Endothelial cell of umbilical vein (primary cell): ENCODE measurements at regions not wholly inside any gene's neighbourhood (a gene's known extent, or its start where the extent isn't known, plus 50 kb on each side); places are given as distances from the start of the nearest gene placed in this dataset.

ENCODE experiments used
- BruUV-seq: library from RNA; stranded (reverse); fragments of 400-500 nt; replicated peaks from 2 replicates; lab custom pipeline; 2021; lab: Mats Ljungman, UMichigan
- CTCF ChIA-PET: fragments of 300-600, 350-600 bp; sonication (Branson Sonifier 250); formaldehyde crosslinking; loops from one replicate; lab custom pipeline; 2021; ENCODE audit warnings: antibody characterized with exemption, inconsistent platforms; lab: Charles Lee
- POLR2A ChIA-PET: fragments of 300-600, 350-600 bp; sonication (Branson Sonifier 250); formaldehyde crosslinking; loops from one replicate; lab custom pipeline; 2021; ENCODE audit warnings: antibody characterized with exemption, inconsistent platforms; lab: Charles Lee
- DNase-seq: peaks from one replicate; pipeline ENCODE4 v3.0.0-alpha.2; 2011; ENCODE audit warnings: low read depth, low spot score
- FAIRE-seq: peaks from 2 replicates; lab custom pipeline; 2011; peaks lifted over from hg19 to GRCh38; lab: Jason Lieb, UNC
- H2AFZ ChIP-seq: 2 replicates; pipeline ENCODE4 v1.6.0; 2012; ENCODE audit warnings: low read depth, low read length, control low read depth, inconsistent platforms
- H3K27ac ChIP-seq: 2 replicates; pipeline ENCODE4 v1.5.1; 2011; ENCODE audit warnings: low read depth, mild to moderate bottlenecking, control low read depth, low read length, moderate library complexity; ENCODE audit not compliant: insufficient read depth
- H3K27me3 ChIP-seq, 2 experiments: 2 replicates each; pipeline versions ENCODE4 v1.6.0 to v1.6.1; 2011; ENCODE audit warnings: low read length in 2 of 2, mixed read lengths in 1 of 2; ENCODE audit not compliant: control insufficient read depth in 2 of 2, insufficient read depth in 2 of 2
- H3K36me3 ChIP-seq, 2 experiments: 2 replicates in 1 of 2; 3 replicates in 1 of 2; pipeline ENCODE4 v1.5.1; 2011; ENCODE audit warnings: low read length in 2 of 2, mild to moderate bottlenecking in 1 of 2, moderate library complexity in 1 of 2; ENCODE audit not compliant: control insufficient read depth in 2 of 2, insufficient read depth in 2 of 2; ENCODE audit errors: extremely low read depth in 1 of 2
- H3K4me1 ChIP-seq: 3 replicates; pipeline ENCODE4 v1.5.1; 2011; ENCODE audit warnings: mild to moderate bottlenecking, low read length; ENCODE audit not compliant: control insufficient read depth, insufficient read depth; ENCODE audit errors: extremely low read depth
- H3K4me2 ChIP-seq: 2 replicates; pipeline ENCODE4 v1.6.1; 2011; ENCODE audit warnings: low read length, control low read depth, mixed read lengths; ENCODE audit not compliant: insufficient read depth
- H3K4me3 ChIP-seq, 3 experiments: fragments of 200-600 bp in 1 of 3; sonication (generic), shearing (Covaris generic) in 1 of 3; replicated peaks in 1 of 3; 2 replicates each; pipeline ENCODE4 v1.5.1; 2011 to 2016; ENCODE audit warnings: control low read depth in 3 of 3, low read length in 3 of 3, mild to moderate bottlenecking in 2 of 3, inconsistent platforms in 1 of 3, low read depth in 1 of 3, moderate library complexity in 1 of 3; ENCODE audit not compliant: insufficient read depth in 1 of 3
- H3K79me2 ChIP-seq: 2 replicates; pipeline ENCODE4 v1.6.0; 2012; ENCODE audit warnings: low read length, inconsistent platforms; ENCODE audit not compliant: control insufficient read depth, insufficient read depth
- H3K9ac ChIP-seq: replicated peaks from 2 replicates; pipeline ENCODE3; 2011; ENCODE audit warnings: low read length, control low read depth; ENCODE audit not compliant: insufficient read depth; ENCODE audit errors: extremely low read depth
- H3K9me1 ChIP-seq: replicated peaks from 3 replicates; pipeline ENCODE4 v1.6.0; 2011; ENCODE audit warnings: mild to moderate bottlenecking, low read length; ENCODE audit not compliant: control insufficient read depth, insufficient read depth; ENCODE audit errors: extremely low read depth
- H3K9me3 ChIP-seq: replicated peaks from 2 replicates; pipeline ENCODE4 v1.5.1; 2012; ENCODE audit warnings: low read length, inconsistent platforms; ENCODE audit not compliant: control insufficient read depth, insufficient read depth
- H4K20me1 ChIP-seq: replicated peaks from 2 replicates; pipeline ENCODE3; 2011; ENCODE audit warnings: mild to moderate bottlenecking, low read length; ENCODE audit not compliant: control insufficient read depth, insufficient read depth; ENCODE audit errors: extremely low read depth
- CTCF ChIP-seq, 2 donors: IDR thresholded peaks; 1 replicate in 1 of 2; 2 replicates in 1 of 2; pipeline ENCODE4 v1.5.1; 2011; ENCODE audit warnings: low read length in 2 of 2, mild to moderate bottlenecking in 2 of 2, moderate library complexity in 2 of 2, control low read depth in 1 of 2, inconsistent platforms in 1 of 2, low read depth in 1 of 2; ENCODE audit not compliant: insufficient read depth in 1 of 2; ENCODE audit errors: extremely low read depth in 1 of 2
- EZH2 ChIP-seq: IDR thresholded peaks from 2 replicates; pipeline ENCODE4 v1.6.1; 2012; ENCODE audit warnings: borderline replicate concordance, low read depth, mild to moderate bottlenecking, moderate library complexity, low read length, inconsistent platforms; ENCODE audit not compliant: severe bottlenecking
- FOS ChIP-seq: IDR thresholded peaks from 2 replicates; pipeline ENCODE4 v1.6.1; 2011; ENCODE audit warnings: mild to moderate bottlenecking, low read length, moderate library complexity, borderline replicate concordance; ENCODE audit not compliant: insufficient read depth
- GATA2 ChIP-seq: IDR thresholded peaks from 2 replicates; pipeline ENCODE4 v1.7.0; 2011; ENCODE audit warnings: low read depth, mild to moderate bottlenecking, moderate library complexity, mixed read lengths, low read length; ENCODE audit not compliant: insufficient read length, insufficient read depth
- JUN ChIP-seq: IDR thresholded peaks from 2 replicates; pipeline ENCODE4 v1.6.1; 2011; ENCODE audit warnings: borderline replicate concordance, low read depth; ENCODE audit not compliant: insufficient read length, insufficient read depth
- MAX ChIP-seq: IDR thresholded peaks from 2 replicates; pipeline ENCODE4 v1.6.1; 2011; ENCODE audit not compliant: insufficient read depth, insufficient read length
- MYC ChIP-seq: IDR thresholded peaks from one replicate; pipeline ENCODE4 v1.6.1; 2011; ENCODE audit warnings: mild to moderate bottlenecking, low read depth, low read length
- POLR2A ChIP-seq: IDR thresholded peaks from 2 replicates; pipeline ENCODE4 v1.6.1; 2012; ENCODE audit warnings: low read depth, mild to moderate bottlenecking, control low read depth, low read length
- POLR2AphosphoS5 ChIP-seq: IDR thresholded peaks from 2 replicates; pipeline ENCODE4 v1.6.1; 2012; ENCODE audit warnings: low read depth, mild to moderate bottlenecking, control low read depth, low read length, moderate library complexity; ENCODE audit not compliant: insufficient read depth
- dilution Hi-C: fragments of 300-500 bp; cut with MboI; formaldehyde crosslinking; loops from one replicate; pipeline ENCODE4 v1.15.0; 2019; ENCODE audit warnings: low sequenced_read_pairs; ENCODE audit not compliant: extremely low pct_ligation_motif_present
- intact Hi-C: fragments of 100-400 bp; cut with micrococcal nuclease; formaldehyde crosslinking; loops from one replicate; pipeline ENCODE4 v1.10.0; 2022

GRCh38 chr10:31749981-31750840 lies 178.4 kb downstream of the ARHGAP12 start:
- Histone ChIP-seq H3K9ac (no peak overlapping the region), H3K36me3 (no peaks in the 10 kb centered on the region), H3K9me1 (no peaks in the 10 kb centered on the region), H3K27ac (no peak overlapping the region), H3K9me3 (no peaks in the 10 kb centered on the region), H4K20me1 (no peaks in the 10 kb centered on the region), H3K79me2 (no peaks in the 10 kb centered on the region), H3K4me2 (no peak overlapping the region), H3K4me1 (peaks cover 22% of the 10 kb centered on the region), H3K27me3 (no peaks in the 10 kb centered on the region), H2AFZ (peak overlapping the region; percentile 81), H3K4me3 (no peak overlapping the region)
- peak; percentile 70 for DNase-seq
- no TSS peak for BruUV-seq
- FAIRE-seq, result peak; percentile 61
- ChIA-PET POLR2A (no interaction called here), CTCF (interaction anchor here (1.7 kb wide), 1 partner anchor 20 kb away, joined by 4 read pairs; no protein-coding TSS in a partner anchor)
- intact Hi-C loops (no loop called here), dilution Hi-C loops (no loop called here)
- TF ChIP-seq CTCF (IDR thresholded peaks at IDR 0.05; ENCODE audit: extremely low read depth in 1 of 2, insufficient read depth in 1 of 2, low read depth in 1 of 2, low read length in 2 of 2) (no peak), MAX (no peak), EZH2 (no peak), GATA2 (no peak), MYC (no peak), POLR2AphosphoS5 (no peak), JUN (no peak), FOS (no peak), POLR2A (no peak)
